ENCODE measurements at regions not wholly inside any gene's neighbourhood (a gene's known extent, or its start where the extent isn't known, plus 50 kb on each side); places are given as distances from the start of the nearest gene placed in this dataset.

DNA sequence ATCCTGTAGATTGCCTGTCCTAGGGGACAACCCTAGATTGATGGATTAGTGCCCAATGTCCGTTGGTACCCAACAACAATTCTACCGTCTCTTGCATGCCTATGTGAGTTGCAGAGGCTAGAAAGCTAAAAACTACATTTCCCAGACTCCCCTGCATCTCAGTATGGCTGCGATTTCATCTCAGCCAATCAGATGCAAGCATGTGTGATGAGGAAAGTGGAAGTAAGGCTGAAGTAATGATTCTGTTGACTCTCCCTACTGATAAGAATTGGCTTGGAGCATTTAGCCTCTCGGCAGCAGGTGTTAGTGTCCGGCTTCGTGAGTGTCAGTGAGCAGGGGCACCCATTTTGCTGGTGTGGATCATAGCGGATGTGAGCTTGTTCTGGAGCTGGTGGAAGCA is 171.9 kb downstream of the FGFR2 start:
- H3K4me3 ChIP-seq (ENCODE audit: control insufficient read depth, low read depth, low read length) = no peak overlapping the region
- TF ChIP-seq, protein P1, sequence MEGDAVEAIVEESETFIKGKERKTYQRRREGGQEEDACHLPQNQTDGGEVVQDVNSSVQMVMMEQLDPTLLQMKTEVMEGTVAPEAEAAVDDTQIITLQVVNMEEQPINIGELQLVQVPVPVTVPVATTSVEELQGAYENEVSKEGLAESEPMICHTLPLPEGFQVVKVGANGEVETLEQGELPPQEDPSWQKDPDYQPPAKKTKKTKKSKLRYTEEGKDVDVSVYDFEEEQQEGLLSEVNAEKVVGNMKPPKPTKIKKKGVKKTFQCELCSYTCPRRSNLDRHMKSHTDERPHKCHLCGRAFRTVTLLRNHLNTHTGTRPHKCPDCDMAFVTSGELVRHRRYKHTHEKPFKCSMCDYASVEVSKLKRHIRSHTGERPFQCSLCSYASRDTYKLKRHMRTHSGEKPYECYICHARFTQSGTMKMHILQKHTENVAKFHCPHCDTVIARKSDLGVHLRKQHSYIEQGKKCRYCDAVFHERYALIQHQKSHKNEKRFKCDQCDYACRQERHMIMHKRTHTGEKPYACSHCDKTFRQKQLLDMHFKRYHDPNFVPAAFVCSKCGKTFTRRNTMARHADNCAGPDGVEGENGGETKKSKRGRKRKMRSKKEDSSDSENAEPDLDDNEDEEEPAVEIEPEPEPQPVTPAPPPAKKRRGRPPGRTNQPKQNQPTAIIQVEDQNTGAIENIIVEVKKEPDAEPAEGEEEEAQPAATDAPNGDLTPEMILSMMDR (IDR thresholded peaks at IDR 0.05; ENCODE audit: control insufficient read depth, insufficient read depth, low read depth, low read length, missing control alignments) = no peak
- no peak for DNase-seq (ENCODE audit: low read depth)

Measured in AG09309 (cell line).